ENCODE measurements at regions not wholly inside any gene's neighbourhood (a gene's known extent, or its start where the extent isn't known, plus 50 kb on each side); places are given as distances from the start of the nearest gene placed in this dataset.
A peak's percentile ranks its signal among the peaks of the same experiment; 100 is the strongest.

DNA sequence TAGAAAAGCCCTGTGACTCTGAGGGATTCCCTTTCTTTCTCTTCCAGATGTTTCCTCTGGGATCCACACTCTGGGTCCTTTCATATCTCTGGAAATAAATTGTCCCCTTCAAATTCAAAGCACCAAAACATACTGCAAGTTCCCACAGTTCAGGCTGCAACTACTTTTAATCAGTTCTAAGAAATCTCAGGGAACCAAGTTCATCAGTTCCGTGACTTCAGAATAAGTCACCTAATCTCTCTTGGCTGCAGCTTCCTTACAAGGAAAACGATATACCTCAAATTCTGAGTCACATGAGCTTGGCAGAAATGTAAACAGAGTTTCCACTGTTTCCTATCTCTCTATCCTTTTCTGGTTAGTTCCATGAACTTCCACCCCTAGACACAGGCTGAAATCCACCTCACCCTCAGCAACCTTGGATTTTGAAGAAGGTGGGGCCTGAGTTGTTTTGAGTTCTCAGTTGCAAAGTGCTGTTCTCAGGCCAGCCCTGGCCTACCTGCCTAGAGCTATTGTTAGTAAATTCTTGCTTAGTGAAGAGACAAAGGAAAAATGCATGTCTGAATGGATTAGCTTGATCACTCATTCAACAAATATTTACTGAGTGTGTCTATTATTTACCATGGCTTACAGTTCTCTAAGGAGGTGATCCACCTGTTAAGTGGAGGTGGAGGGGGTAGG is 59.3 kb upstream of the IL6 start:
- no peaks in the 10 kb centered on the region for H3K36me3 ChIP-seq (ENCODE audit: control insufficient read depth in 2 of 2, insufficient read depth in 2 of 2, low read length in 1 of 2)
- no peak for DNase-seq (ENCODE audit: low read depth in 6 of 9, low spot score in 9 of 9)
- no peak overlapping the region for H3K4me3 ChIP-seq (ENCODE audit: low read length in 2 of 2)
- 81% methylated on average over 2 of the region's 2 CpGs for whole genome bisulfite sequencing
- H3K9me3 ChIP-seq (ENCODE audit: control insufficient read depth in 2 of 2, insufficient read depth in 1 of 2, low read length in 1 of 2), result no peaks in the 10 kb centered on the region
- no peaks in the 10 kb centered on the region for H3K4me1 ChIP-seq (ENCODE audit: control insufficient read depth in 2 of 2, insufficient read depth in 2 of 2, low read length in 2 of 2)
- H3K27me3 ChIP-seq (ENCODE audit: control insufficient read depth in 2 of 2, insufficient read depth in 1 of 2, low read length in 1 of 2), result no peaks in the 10 kb centered on the region
- H3K27ac ChIP-seq (ENCODE audit: low read depth in 1 of 2, low read length in 1 of 2), result no peak overlapping the region

DNA sequence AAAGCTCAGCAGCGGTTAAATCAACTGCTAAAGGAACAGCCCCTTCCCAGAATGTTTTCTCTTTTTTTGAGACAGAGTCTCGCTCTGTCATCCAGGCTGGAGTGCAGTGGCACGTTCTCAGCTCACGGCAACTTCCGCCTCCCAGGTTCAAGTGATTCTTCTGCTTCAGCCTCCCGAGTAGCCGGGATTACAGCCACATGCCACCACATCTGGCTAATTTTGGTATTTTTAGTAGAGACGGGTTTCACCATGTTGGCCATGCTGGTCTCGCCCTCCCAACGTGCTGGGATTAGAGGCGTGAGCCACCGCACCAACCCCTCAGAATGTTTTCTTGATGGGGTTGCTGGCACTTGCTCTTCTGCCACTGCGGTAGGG is 59.8 kb upstream of the IL6 start:
- Histone ChIP-seq H3K27ac (ENCODE audit: low read depth in 1 of 2, low read length in 1 of 2) (no peak overlapping the region), H3K9me3 (ENCODE audit: control insufficient read depth in 2 of 2, insufficient read depth in 1 of 2, low read length in 1 of 2) (no peaks in the 10 kb centered on the region), H3K4me3 (ENCODE audit: low read length in 2 of 2) (no peak overlapping the region), H3K36me3 (ENCODE audit: control insufficient read depth in 2 of 2, insufficient read depth in 2 of 2, low read length in 1 of 2) (no peaks in the 10 kb centered on the region), H3K4me1 (ENCODE audit: control insufficient read depth in 2 of 2, insufficient read depth in 2 of 2, low read length in 2 of 2) (no peaks in the 10 kb centered on the region), H3K27me3 (ENCODE audit: control insufficient read depth in 2 of 2, insufficient read depth in 1 of 2, low read length in 1 of 2) (no peaks in the 10 kb centered on the region)
- 94% methylated on average over 13 of the region's 13 CpGs for WGBS
- DNase-seq (ENCODE audit: low read depth in 6 of 9, low spot score in 9 of 9), result no peak

- no peak for DNase-seq (ENCODE audit: low read depth in 6 of 9, low spot score in 9 of 9)
- no peak overlapping the region for H3K27ac ChIP-seq (ENCODE audit: low read depth in 1 of 2, low read length in 1 of 2)
- no peaks in the 10 kb centered on the region for H3K36me3 ChIP-seq (ENCODE audit: control insufficient read depth in 2 of 2, insufficient read depth in 2 of 2, low read length in 1 of 2)
- 68% methylated on average over 1 of the region's 1 CpG for WGBS
- H3K27me3 ChIP-seq (ENCODE audit: control insufficient read depth in 2 of 2, insufficient read depth in 1 of 2, low read length in 1 of 2), result no peaks in the 10 kb centered on the region
- H3K9me3 ChIP-seq (ENCODE audit: control insufficient read depth in 2 of 2, insufficient read depth in 1 of 2, low read length in 1 of 2), result no peaks in the 10 kb centered on the region
- no peaks in the 10 kb centered on the region for H3K4me1 ChIP-seq (ENCODE audit: control insufficient read depth in 2 of 2, insufficient read depth in 2 of 2, low read length in 2 of 2)
- no peak overlapping the region for H3K4me3 ChIP-seq (ENCODE audit: low read length in 2 of 2)
These were observed 60.3 kb upstream of the IL6 start for GRCh38 chr7:22666732-22667131.

- Histone ChIP-seq H3K4me3 (ENCODE audit: low read length in 2 of 2) (no peak overlapping the region), H3K9me3 (ENCODE audit: control insufficient read depth in 2 of 2, insufficient read depth in 1 of 2, low read length in 1 of 2) (no peaks in the 10 kb centered on the region), H3K4me1 (ENCODE audit: control insufficient read depth in 2 of 2, insufficient read depth in 2 of 2, low read length in 2 of 2) (no peaks in the 10 kb centered on the region), H3K36me3 (ENCODE audit: control insufficient read depth in 2 of 2, insufficient read depth in 2 of 2, low read length in 1 of 2) (no peaks in the 10 kb centered on the region), H3K27me3 (ENCODE audit: control insufficient read depth in 2 of 2, insufficient read depth in 1 of 2, low read length in 1 of 2) (no peaks in the 10 kb centered on the region), H3K27ac (ENCODE audit: low read depth in 1 of 2, low read length in 1 of 2) (no peak overlapping the region)
- no peak for DNase-seq (ENCODE audit: low read depth in 6 of 9, low spot score in 9 of 9)
- 93% methylated on average over 7 of the region's 7 CpGs for WGBS
These were observed 61.1 kb upstream of the IL6 start for GRCh38 chr7:22665923-22666322.

GRCh38 chr7:22664988-22665798 is 61.8 kb upstream of the IL6 start:
- DNase-seq (ENCODE audit: low read depth in 6 of 9, low spot score in 9 of 9), result no peak
- H3K9me3 ChIP-seq (ENCODE audit: control insufficient read depth in 2 of 2, insufficient read depth in 1 of 2, low read length in 1 of 2), result no peaks in the 10 kb centered on the region
- no peak overlapping the region for H3K4me3 ChIP-seq (ENCODE audit: low read length in 2 of 2)
- H3K27ac ChIP-seq (ENCODE audit: low read depth in 1 of 2, low read length in 1 of 2), result no peak overlapping the region
- 97% methylated on average over 54 of the region's 54 CpGs for WGBS
- no peaks in the 10 kb centered on the region for H3K27me3 ChIP-seq (ENCODE audit: control insufficient read depth in 2 of 2, insufficient read depth in 1 of 2, low read length in 1 of 2)
- no peaks in the 10 kb centered on the region for H3K4me1 ChIP-seq (ENCODE audit: control insufficient read depth in 2 of 2, insufficient read depth in 2 of 2, low read length in 2 of 2)
- H3K36me3 ChIP-seq (ENCODE audit: control insufficient read depth in 2 of 2, insufficient read depth in 2 of 2, low read length in 1 of 2), result no peaks in the 10 kb centered on the region

GRCh38 chr7:22663721-22664120 is 63.3 kb upstream of the IL6 start:
- no peak for DNase-seq (ENCODE audit: low read depth in 6 of 9, low spot score in 9 of 9)
- Histone ChIP-seq H3K27ac (ENCODE audit: low read depth in 1 of 2, low read length in 1 of 2) (no peak overlapping the region), H3K36me3 (ENCODE audit: control insufficient read depth in 2 of 2, insufficient read depth in 2 of 2, low read length in 1 of 2) (no peaks in the 10 kb centered on the region), H3K9me3 (ENCODE audit: control insufficient read depth in 2 of 2, insufficient read depth in 1 of 2, low read length in 1 of 2) (no peaks in the 10 kb centered on the region), H3K4me3 (ENCODE audit: low read length in 2 of 2) (no peak overlapping the region), H3K27me3 (ENCODE audit: control insufficient read depth in 2 of 2, insufficient read depth in 1 of 2, low read length in 1 of 2) (no peaks in the 10 kb centered on the region), H3K4me1 (ENCODE audit: control insufficient read depth in 2 of 2, insufficient read depth in 2 of 2, low read length in 2 of 2) (no peaks in the 10 kb centered on the region)
- 91% methylated on average over 6 of the region's 6 CpGs for WGBS

DNA sequence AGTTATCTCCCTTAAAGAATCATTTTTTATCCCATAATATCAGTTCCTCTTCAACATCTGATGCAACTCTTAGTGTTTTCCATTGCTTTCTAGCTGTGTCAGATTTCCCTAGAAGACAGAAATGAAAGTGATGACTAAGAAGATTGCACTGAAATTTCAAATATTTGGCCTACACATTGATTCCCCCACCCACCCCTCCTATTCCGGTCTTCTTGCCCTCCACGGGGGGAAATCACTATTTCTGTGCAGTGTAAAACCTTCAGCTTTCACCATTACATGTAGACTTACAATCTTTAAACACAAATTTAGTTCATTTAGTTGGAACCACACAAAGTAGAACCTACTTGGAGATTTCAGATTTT is 63.7 kb upstream of the IL6 start:
- Histone ChIP-seq H3K27ac (ENCODE audit: low read depth in 1 of 2, low read length in 1 of 2) (peak overlapping the region in 1 of 2 donors; percentile 4), H3K9me3 (ENCODE audit: control insufficient read depth in 2 of 2, insufficient read depth in 1 of 2, low read length in 1 of 2) (no peaks in the 10 kb centered on the region), H3K27me3 (ENCODE audit: control insufficient read depth in 2 of 2, insufficient read depth in 1 of 2, low read length in 1 of 2) (no peaks in the 10 kb centered on the region), H3K4me1 (ENCODE audit: control insufficient read depth in 2 of 2, insufficient read depth in 2 of 2, low read length in 2 of 2) (no peaks in the 10 kb centered on the region), H3K4me3 (ENCODE audit: low read length in 2 of 2) (no peak overlapping the region), H3K36me3 (ENCODE audit: control insufficient read depth in 2 of 2, insufficient read depth in 2 of 2, low read length in 1 of 2) (no peaks in the 10 kb centered on the region)
- WGBS, result 94% methylated on average over 2 of the region's 2 CpGs
- peak in 1 of 9 donors; percentile 9 for DNase-seq (ENCODE audit: low read depth in 6 of 9, low spot score in 9 of 9)

GRCh38 chr7:22662556-22663356 is 64.2 kb upstream of the IL6 start:
- 93% methylated on average over 3 of the region's 3 CpGs for WGBS
- H3K9me3 ChIP-seq (ENCODE audit: control insufficient read depth in 2 of 2, insufficient read depth in 1 of 2, low read length in 1 of 2), result no peaks in the 10 kb centered on the region
- no peak for DNase-seq (ENCODE audit: low read depth in 6 of 9, low spot score in 9 of 9)
- H3K27ac ChIP-seq (ENCODE audit: low read depth in 1 of 2, low read length in 1 of 2), result peak overlapping the region in 1 of 2 donors; percentile 4
- no peaks in the 10 kb centered on the region for H3K4me1 ChIP-seq (ENCODE audit: control insufficient read depth in 2 of 2, insufficient read depth in 2 of 2, low read length in 2 of 2)
- no peaks in the 10 kb centered on the region for H3K27me3 ChIP-seq (ENCODE audit: control insufficient read depth in 2 of 2, insufficient read depth in 1 of 2, low read length in 1 of 2)
- H3K4me3 ChIP-seq (ENCODE audit: low read length in 2 of 2), result no peak overlapping the region
- no peaks in the 10 kb centered on the region for H3K36me3 ChIP-seq (ENCODE audit: control insufficient read depth in 2 of 2, insufficient read depth in 2 of 2, low read length in 1 of 2)

GRCh38 chr7:22662036-22662435 is 65.0 kb upstream of the IL6 start:
- no peak overlapping the region for H3K4me3 ChIP-seq (ENCODE audit: low read length in 2 of 2)
- H3K27me3 ChIP-seq (ENCODE audit: control insufficient read depth in 2 of 2, insufficient read depth in 1 of 2, low read length in 1 of 2), result no peaks in the 10 kb centered on the region
- no peaks in the 10 kb centered on the region for H3K4me1 ChIP-seq (ENCODE audit: control insufficient read depth in 2 of 2, insufficient read depth in 2 of 2, low read length in 2 of 2)
- DNase-seq (ENCODE audit: low read depth in 6 of 9, low spot score in 9 of 9), result no peak
- H3K27ac ChIP-seq (ENCODE audit: low read depth in 1 of 2, low read length in 1 of 2), result no peak overlapping the region
- H3K9me3 ChIP-seq (ENCODE audit: control insufficient read depth in 2 of 2, insufficient read depth in 1 of 2, low read length in 1 of 2), result no peaks in the 10 kb centered on the region
- no peaks in the 10 kb centered on the region for H3K36me3 ChIP-seq (ENCODE audit: control insufficient read depth in 2 of 2, insufficient read depth in 2 of 2, low read length in 1 of 2)
